ENCODE measurements at regions not wholly inside any gene's neighbourhood (a gene's known extent, or its start where the extent isn't known, plus 50 kb on each side); places are given as distances from the start of the nearest gene placed in this dataset.

DNA sequence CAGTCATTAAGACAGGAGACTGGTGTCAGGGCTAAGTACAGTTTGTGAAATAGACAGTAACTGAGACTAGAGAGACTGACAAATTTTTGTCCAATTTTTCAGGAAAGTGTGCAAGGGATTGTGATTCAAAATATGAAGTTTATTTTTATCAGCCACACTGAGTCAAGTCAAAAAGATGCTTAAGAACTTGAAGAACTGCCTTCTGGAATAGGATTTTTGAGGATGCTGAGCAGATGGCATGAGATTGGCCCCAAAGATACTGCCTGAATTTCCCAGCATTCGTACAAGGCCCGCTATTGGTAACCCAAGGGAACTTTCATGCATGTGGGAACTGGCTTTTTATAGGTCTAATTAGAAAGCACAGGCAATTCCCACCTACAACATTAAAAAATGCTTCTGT is 610.0 kb downstream of the LMO4 start:
- FAIRE-seq (no peak), DNase-seq (ENCODE audit: insufficient read length, low spot score) (no peak)

GRCh38 chr1:87939444-87939843 is 610.8 kb downstream of the LMO4 start:
- DNase-seq (ENCODE audit: insufficient read length, low spot score): no peak
- no peak for FAIRE-seq

- FAIRE-seq (no peak), DNase-seq (ENCODE audit: insufficient read length, low spot score) (no peak)
Measured at GRCh38 chr1:87940421-87940820, 611.7 kb downstream of the LMO4 start.

DNA sequence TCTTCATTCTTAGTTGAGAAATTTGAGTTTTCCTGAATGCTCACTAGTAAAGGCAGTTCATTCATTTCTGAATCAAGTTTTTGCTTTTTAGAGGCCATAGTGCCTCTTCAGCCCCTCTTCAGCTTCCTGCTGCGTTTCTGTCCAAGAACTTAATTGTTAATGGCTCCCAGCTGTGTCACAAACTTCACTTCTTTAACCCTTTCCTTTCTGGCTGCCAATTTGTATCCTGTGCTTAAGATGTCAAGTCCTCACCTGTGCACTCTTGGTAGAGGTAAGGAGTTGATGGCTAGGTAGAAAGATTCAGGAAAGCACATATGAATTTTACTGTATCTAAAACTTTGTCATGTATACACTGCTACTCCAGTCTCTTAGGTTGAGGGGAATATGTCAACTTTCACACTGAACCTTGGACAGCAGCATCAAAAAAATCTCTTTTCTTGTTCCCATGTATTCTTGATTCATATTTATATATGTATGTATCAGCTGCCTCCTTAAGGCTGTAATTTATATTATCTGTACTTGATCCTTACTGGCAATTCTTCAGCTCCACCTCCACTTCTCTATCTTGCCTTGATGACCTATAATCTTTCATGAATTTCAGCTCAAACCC is 612.8 kb downstream of the LMO4 start:
- no peak for DNase-seq (ENCODE audit: insufficient read length, low spot score)
- no peak for FAIRE-seq

- no peak for DNase-seq (ENCODE audit: insufficient read length, low spot score)
- no peak for FAIRE-seq
Measured at GRCh38 chr1:87942165-87942564, 613.5 kb downstream of the LMO4 start.

DNA sequence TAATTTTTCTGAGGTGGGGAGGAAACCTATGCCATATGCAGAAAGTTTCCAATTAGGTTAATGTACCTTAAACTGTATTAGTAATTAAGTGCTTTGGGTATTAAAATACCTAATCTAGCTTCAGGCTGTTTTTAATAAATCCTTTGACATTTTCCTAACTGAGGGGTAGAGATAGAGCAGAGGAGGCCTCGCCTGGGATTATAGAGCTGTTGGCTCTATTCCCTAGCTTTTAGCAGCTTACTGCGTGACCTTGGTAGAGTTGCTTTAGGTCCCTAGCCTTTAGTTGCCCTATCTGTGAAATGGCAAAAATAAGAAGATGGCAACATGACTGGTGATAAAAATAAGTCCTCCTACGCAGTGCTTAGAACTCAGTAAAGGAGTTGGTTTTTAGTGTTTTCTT is 621.0 kb downstream of the LMO4 start:
- FAIRE-seq (no peak), DNase-seq (ENCODE audit: insufficient read length, low spot score) (no peak)

DNA sequence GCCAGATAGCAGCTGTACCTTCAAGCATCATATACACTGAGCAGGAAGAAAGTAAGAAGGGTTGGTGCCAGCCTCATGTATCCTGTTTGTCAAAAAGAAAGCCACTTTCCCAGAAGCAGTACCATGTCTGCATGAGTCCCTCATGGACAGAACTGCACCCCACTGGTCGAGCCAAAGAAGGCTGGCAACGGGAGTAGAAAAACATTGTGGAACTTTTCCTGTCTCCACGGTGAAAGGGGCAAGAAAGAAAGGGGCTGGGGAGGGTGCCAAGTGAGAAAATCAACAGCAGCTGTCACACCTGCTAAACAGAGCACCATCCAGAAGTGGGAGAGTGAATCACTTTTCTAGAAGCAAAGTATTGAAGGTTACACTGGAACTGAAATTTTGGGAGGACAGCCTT is 621.7 kb downstream of the LMO4 start:
- DNase-seq (ENCODE audit: insufficient read length, low spot score): no peak
- no peak for FAIRE-seq

- DNase-seq (ENCODE audit: insufficient read length, low spot score) (no peak), FAIRE-seq (no peak)
Measured at GRCh38 chr1:87951409-87951808, 622.7 kb downstream of the LMO4 start.

DNA sequence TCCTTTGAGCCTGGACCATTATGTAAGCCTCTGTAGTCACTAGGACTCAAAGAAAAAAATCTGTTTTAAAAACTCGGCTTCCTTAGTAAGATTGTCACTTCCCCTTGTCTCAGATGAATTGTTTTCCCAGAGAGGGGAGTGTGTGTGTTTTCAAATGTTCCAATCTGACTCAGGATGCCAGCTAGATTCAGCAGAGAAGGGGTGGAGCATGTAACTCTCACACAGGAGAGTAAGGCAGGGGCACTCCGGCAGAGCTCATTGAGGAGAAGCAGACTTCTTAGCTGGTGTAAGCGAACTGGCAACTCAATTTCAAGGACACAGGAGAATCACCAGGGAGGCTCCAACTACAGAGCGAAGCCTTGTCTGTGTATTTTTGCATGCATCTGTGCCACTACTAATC is 623.2 kb downstream of the LMO4 start:
- no peak for DNase-seq (ENCODE audit: insufficient read length, low spot score)
- no peak for FAIRE-seq

DNA sequence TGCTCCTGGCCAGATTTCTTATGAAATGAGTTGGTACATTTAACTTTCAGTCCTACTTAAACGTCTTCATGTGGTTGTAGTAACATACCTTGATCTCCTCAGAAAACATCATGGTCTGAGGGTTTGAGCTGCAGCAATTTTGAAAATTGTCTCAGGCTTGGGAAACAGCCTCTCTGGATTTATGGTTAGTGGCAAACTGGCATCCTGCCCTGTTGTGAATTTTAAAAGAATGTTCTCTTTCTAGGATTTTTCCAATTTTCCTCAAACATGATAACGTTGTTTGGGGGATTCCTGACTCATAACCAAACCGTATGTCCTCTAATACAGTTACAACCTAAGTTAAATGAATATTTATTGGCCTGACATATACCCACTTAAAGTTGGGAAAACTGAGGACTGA is 624.4 kb downstream of the LMO4 start:
- DNase-seq (ENCODE audit: insufficient read length, low spot score) (no peak), FAIRE-seq (no peak)

GRCh38 chr1:87953732-87954344 is 625.2 kb downstream of the LMO4 start:
- FAIRE-seq (peak; percentile 88), DNase-seq (ENCODE audit: insufficient read length, low spot score) (peak; percentile 20)

DNA sequence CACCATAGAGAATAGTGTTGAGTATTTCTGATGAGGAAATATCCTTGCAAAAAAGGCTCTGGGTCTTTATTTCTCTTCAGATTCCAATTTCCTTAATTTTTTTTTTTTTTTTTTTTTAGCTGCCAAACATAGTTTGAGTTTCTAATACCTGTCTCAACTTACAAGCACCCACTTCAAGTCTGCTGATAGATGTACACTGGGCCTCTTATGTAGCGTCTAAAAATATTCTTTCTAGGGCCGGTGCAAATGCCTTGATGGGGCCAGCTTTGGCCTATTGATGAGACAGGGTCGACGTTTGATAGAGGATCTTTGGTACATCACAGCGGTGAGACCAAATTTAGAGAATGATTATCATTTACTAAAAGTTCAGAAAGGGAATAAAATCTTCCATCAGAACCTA is 626.4 kb downstream of the LMO4 start:
- no peak for FAIRE-seq
- DNase-seq (ENCODE audit: insufficient read length, low spot score): no peak

GRCh38 chr1:87956072-87956471 is 627.4 kb downstream of the LMO4 start:
- no peak for FAIRE-seq

DNA sequence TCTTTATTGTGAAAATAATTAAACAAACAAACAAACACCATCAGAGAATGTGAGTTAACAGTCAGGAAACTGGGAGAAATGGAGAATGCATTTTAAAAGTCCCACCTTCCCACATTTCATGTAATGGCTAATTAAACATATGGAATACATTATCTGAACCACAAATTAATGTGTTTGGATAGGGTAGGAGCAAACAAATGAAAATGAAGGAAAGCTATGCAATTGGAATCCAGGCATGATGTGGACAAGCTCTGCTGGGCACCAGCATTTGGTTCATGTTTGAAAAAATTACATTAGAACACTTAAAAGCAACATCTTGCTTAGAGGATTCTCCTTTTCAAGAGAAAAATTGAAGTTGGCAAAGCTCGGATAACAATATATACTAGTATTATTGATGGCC is 628.1 kb downstream of the LMO4 start:
- no peak for FAIRE-seq
- DNase-seq (ENCODE audit: insufficient read length, low spot score): no peak

More at GRCh38 chr1:87956072-87956471, 627.4 kb downstream of the LMO4 start:
- no peak for DNase-seq (ENCODE audit: insufficient read length, low spot score)

GRCh38 chr1:87957331-87957730 is 628.7 kb downstream of the LMO4 start:
- no peak for FAIRE-seq

DNA sequence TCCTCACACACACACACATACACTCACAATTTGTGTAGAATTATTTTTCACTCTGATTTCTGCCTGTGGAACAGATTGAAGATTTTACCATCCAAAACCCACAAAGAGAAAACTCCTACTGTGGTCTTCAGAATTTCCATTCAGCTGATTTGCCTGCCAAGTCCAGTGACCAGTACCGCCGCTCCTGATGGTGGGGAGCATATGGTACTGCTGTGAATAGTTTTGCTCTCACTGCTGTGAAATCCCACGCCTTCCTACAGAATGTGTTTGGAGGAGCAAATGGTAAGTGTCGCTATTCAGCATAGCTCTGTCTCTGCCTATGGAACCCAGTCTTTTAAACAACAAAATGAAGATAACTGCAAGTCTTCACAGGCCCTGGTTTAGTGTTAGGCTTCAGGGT is 629.5 kb downstream of the LMO4 start:
- FAIRE-seq (no peak), DNase-seq (ENCODE audit: insufficient read length, low spot score) (no peak)

More at GRCh38 chr1:87957331-87957730, 628.7 kb downstream of the LMO4 start:
- no peak for DNase-seq (ENCODE audit: insufficient read length, low spot score)

DNA sequence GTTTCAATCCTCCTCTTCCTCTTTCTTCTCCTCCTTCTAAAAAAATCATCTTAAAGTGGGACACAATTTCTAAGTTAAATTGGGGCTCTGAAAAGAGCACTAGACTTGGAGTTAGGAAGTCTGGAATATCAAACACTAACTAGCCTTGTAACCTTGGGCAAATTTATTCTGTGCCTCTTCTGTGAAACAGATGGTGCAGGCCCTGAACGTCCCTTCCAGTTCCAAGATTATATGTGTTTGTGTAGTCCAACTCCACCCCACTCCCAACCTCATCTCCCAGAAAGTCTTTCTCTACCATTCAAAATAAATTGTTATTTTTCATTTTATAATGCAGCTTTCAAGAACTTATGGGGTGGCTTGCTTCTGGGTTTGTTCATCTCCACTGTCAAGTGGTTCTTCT is 630.0 kb downstream of the LMO4 start:
- no peak for FAIRE-seq
- no peak for DNase-seq (ENCODE audit: insufficient read length, low spot score)

DNA sequence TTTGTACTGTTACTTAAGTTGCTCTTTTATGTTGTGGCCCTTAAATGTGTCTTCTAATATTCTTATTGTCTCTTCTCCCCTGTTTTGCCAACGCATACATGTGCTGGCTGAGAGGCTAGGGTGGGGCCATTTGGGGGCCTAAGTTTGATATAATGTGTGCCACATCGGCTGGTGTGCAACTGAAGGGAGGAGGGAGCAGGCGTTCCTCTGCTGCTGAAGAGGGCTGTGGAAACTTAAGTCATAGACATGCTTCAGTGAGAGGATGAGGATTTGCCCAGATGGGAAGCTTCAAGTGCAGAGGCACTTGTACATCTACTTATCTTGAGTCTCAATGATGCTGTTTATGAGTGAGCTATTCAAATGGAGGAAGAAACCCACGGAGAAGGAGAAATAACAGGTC is 630.6 kb downstream of the LMO4 start:
- DNase-seq (ENCODE audit: insufficient read length, low spot score): no peak

DNA sequence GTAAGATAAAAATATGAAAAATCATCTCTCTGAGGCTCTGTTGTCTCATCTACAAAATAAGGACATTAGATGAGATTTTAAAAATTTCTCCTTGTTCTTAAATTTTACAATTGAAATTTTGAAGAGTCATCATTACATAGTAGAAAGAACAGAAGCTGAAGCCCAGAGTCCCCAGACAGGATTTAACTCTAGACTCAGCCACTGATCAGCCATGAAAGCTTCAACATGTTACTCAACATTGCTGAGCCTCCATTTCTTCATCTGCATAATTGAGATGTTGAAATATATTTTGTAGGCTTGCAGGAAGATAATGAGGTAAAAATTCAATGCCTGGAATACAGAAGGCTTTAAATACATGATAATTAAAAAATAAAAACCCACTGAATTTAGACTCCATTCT is 633.3 kb downstream of the LMO4 start:
- DNase-seq (ENCODE audit: insufficient read length, low spot score) (no peak), FAIRE-seq (no peak)

More for the DNA sequence above, 630.6 kb downstream of the LMO4 start:
- no peak for FAIRE-seq

DNA sequence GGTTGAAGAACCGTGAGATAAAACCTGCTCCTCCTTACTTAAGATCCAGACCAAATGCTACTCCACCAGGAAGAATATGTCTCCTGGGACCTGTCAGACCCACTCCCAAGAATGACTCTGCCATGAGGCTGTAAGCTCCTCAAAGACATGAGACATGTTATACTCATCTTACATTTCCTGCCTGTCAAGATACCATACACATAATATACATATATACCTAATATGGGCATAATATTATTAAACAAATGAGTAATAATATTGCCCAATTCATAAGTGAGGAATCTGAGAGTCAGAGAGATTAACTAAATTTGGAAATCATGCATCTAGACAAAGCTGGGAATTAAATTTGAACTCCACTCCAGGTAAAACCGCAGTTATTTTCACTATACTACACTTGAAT is 634.9 kb downstream of the LMO4 start:
- FAIRE-seq (no peak), DNase-seq (ENCODE audit: insufficient read length, low spot score) (no peak)

DNA sequence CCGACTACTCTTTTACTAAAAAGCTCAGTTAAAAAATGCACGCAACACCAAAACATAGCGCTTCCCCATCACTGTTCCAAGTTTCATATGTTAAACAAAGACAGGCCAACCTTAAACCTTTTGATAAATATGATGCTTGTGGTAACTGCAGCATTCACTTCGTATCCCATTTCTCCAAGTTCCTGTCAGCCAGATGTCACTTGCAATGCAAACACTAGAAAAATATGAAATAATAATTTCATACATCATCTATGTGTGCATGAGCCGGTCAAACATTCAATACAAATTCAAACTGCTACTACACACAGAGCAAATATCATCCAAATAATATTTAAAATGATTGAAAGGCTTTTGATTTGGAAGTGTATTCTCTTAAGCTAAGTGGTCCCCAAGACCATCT is 636.5 kb downstream of the LMO4 start:
- no peak for DNase-seq (ENCODE audit: insufficient read length, low spot score)
- FAIRE-seq: no peak

DNA sequence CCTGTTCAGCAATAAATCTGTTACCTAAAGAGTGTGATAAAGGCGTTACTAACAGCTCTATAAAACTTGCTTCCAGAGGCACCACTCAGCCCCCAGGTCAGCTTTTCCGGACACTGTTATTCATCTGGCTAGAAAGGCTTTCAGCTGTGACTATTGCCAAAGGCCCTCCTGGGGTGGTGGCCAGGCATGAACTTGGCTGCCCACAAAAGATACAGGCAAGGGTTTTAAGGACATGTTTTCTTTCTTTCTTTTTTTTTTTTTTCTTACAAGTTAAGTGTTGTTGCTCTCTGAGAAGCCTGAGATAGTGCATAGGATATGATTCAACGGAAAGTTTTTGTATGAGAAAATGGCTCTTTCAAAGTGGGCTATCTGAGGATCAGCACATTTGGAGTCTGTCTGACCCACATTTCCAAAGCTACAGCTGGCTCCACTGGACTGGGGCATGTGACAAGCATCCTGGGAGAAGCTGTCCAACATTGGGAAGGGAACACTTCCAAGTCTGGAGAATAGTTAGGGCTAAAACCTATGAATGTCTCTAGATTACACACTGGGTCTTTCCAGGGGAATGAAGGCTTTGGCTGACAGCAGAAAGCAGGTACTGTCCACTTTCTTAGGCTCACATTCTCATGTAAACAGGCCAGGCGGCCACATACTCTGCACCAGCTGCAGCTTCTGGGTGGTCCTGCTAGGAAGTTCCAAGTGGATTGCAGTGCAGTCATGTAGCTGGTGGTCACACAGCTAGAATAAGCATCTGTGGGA is 639.7 kb downstream of the LMO4 start:
- FAIRE-seq (no peak), DNase-seq (ENCODE audit: insufficient read length, low spot score) (no peak)

All from GM19239 (cell line).